HFF-Myc (cell line): ENCODE measurements at regions not wholly inside any gene's neighbourhood (a gene's known extent, or its start where the extent isn't known, plus 50 kb on each side); places are given as distances from the start of the nearest gene placed in this dataset.

Experiments
- DNase-seq: peaks from one replicate; pipeline ENCODE4 v3.0.0-alpha.2; 2011; ENCODE audit warnings: low read depth; ENCODE audit errors: extremely low read depth
- H3K4me3 ChIP-seq: replicated peaks from 2 replicates; pipeline ENCODE4 v1.5.1; 2011; ENCODE audit warnings: low read depth, mild to moderate bottlenecking, control low read depth, low read length
- TF ChIP-seq, protein P1 (sequence below): IDR thresholded peaks from 2 replicates; pipeline ENCODE4 v1.5.1; 2012; ENCODE audit warnings: mild to moderate bottlenecking, low read depth, low read length, control low read depth; ENCODE audit errors: missing control alignments

DNA sequence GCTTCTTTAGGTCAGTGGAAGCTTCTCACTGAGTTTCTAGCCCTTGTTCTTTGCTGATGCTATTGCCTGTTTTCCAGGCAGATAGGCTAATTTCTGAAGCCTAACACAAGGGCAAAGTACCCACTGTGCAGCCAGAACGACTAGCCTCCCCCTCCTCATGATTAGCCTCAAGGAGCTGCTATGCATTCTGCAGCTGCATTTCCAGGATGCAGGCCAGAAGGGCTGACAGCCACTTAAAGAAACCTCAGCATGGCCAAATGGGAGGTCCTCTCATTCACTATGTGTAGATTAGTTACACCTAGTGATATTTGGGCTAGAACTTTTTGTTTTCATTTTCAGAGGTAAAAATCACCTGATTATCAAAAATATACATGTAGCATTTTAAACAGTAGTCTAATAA, 216.0 kb downstream of the RAD51AP2 start:
- TF ChIP-seq, protein P1, sequence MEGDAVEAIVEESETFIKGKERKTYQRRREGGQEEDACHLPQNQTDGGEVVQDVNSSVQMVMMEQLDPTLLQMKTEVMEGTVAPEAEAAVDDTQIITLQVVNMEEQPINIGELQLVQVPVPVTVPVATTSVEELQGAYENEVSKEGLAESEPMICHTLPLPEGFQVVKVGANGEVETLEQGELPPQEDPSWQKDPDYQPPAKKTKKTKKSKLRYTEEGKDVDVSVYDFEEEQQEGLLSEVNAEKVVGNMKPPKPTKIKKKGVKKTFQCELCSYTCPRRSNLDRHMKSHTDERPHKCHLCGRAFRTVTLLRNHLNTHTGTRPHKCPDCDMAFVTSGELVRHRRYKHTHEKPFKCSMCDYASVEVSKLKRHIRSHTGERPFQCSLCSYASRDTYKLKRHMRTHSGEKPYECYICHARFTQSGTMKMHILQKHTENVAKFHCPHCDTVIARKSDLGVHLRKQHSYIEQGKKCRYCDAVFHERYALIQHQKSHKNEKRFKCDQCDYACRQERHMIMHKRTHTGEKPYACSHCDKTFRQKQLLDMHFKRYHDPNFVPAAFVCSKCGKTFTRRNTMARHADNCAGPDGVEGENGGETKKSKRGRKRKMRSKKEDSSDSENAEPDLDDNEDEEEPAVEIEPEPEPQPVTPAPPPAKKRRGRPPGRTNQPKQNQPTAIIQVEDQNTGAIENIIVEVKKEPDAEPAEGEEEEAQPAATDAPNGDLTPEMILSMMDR = no peak
- DNase-seq = no peak

DNA sequence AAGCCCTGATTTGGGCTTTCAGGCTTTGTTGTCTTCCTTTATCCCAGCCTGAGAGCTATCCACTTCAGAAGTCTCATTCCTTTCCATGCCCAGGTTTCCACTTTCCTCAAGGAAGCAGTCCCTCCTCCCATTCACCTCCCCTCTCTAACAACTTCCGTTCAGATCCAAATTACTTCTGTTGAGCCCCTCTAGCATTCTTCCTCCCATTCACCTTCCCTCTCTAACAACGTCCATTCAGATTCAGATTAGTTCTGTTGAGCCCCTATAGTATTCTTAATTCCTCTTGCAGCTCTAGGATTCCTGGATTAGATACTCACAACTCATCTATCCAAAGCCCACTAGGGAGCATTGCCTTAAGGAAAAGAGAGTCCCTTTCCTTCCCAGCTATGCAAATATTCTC, 216.8 kb downstream of the RAD51AP2 start:
- TF ChIP-seq, protein P1 = no peak
- H3K4me3 ChIP-seq = no peak overlapping the region
- no peak for DNase-seq

More for the DNA sequence above, 216.0 kb downstream of the RAD51AP2 start:
- H3K4me3 ChIP-seq = no peak overlapping the region

DNA sequence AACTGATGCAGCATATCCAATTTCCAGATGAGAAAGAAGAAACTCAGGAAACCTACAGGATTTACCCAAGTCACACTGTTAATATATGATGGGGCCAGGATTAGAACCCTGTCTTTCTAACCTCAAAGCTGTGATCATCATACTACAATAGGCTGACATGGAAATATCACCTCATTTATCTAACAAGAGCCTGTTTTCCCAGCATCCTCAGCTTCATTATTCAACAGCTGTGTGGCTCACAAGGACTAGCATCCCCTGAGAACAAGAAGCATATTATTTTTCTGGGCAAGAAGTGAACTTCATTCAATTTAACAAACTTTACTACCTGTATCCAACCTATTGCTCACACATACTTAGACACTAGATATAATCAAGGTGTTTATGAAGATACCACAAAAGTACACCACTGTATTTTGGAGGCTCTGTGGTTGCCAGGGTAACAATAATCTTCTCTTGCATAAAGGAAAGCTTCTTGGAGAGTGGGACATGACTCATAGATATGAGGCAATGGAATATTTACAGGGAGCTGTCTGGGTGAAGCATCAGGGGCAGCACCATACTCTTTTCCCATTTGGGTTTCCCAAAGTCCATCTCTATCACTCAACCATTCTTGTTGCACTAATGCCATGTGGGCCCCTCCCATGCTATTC, 218.2 kb downstream of the RAD51AP2 start:
- no peak overlapping the region for H3K4me3 ChIP-seq
- DNase-seq = no peak
- TF ChIP-seq, protein P1 = no peak

DNA sequence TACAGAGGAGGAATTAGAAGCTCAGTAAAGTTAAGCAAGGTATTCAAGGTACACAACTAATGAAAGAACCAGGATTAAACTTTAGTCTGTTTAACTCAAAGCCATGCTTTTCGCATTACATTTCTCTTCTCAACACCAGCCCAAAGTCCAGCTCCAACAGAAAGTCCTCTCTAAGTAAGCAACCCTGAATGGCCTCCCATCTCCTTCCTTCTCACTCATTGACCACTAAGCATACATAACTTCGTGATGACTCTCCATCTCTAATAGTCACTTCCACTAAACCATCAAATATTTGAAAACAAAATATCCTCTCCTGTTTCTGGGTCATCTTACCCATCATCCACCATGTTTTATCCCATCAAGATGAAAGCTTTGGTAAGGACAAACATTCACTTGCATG, 219.8 kb downstream of the RAD51AP2 start:
- TF ChIP-seq, protein P1 = no peak
- no peak for DNase-seq
- H3K4me3 ChIP-seq = no peak overlapping the region

DNA sequence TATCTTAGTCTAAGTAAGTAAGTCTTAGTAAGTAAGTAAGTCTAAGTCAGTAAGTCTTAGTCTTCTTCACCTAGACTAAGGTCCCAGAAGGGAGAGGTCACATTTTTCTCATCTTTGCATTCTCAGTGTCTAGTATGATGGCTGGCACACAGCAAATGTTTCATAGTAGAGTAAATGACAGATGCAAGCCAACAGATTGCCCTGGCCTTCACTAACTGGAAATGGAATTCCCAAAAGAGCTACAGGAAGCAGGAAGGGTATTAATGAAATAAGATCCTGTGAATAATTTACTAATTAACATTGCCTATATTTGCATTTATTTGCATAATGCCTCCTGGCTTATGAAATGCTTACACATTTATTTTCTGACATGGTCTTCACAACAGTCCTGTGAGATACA, 221.6 kb downstream of the RAD51AP2 start:
- no peak overlapping the region for H3K4me3 ChIP-seq
- TF ChIP-seq, protein P1 = no peak
- no peak for DNase-seq

DNA sequence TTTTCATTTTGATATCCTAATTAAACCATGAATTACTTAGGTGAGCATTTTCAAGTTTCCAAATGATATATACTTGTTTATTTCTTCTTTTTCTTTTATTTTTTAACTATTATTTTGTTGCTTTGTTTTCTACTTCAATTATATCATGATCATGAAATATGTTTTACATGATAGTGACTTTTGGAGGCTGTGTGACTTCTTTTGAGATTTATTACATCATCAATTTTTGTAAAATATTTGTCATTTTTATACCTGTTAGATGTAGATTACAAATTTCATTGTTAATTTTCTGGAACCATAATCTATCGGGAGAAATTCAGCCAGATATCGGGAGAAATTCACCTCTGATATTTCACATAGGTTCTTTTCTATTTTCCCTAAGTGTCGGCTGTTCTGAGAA, 228.6 kb downstream of the RAD51AP2 start:
- no peak for DNase-seq
- TF ChIP-seq, protein P1 = no peak
- no peak overlapping the region for H3K4me3 ChIP-seq

DNA sequence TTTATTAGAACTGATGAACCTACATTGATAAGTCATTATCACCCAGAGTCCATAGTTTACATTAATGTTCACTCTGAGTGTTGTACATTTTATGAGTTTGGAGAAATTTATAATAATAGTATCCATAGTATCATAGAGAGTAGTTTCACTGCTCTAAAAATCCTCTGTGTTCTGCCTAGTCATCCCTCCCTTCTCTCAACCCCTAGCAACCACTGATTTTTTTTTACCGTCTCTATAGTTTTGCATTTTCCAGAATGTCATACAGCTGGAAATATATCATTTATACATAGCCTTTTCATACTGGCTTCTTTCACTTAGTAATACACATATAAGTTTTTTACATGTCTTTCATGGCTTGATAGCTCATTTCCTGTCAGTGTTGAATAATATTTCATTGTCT, 231.1 kb downstream of the RAD51AP2 start:
- DNase-seq = no peak
- no peak overlapping the region for H3K4me3 ChIP-seq
- TF ChIP-seq, protein P1 = no peak
